Transverse colon (tissue), 3 donors: ENCODE measurements at regions not wholly inside any gene's neighbourhood (a gene's known extent, or its start where the extent isn't known, plus 50 kb on each side); places are given as distances from the start of the nearest gene placed in this dataset.

Experiments used
- POLR2A ChIP-seq: fragments of 450-650 bp; IDR thresholded peaks from one replicate; pipeline ENCODE4 v1.6.1; 2016; ENCODE audit warnings: antibody characterized with exemption, mild to moderate bottlenecking, moderate library complexity
- TF ChIP-seq, protein P1 (sequence below), 5 experiments: fragments of 200-600 bp in 3 of 5; fragments of 450-650 bp in 2 of 5; sonication (generic) in 3 of 5; IDR thresholded peaks; 1 replicate in 2 of 5; 2 replicates in 3 of 5; pipeline ENCODE4 v1.5.1; 2016 to 2017; ENCODE audit warnings: antibody characterized with exemption in 5 of 5, inconsistent platforms in 3 of 5, mild to moderate bottlenecking in 2 of 5, moderate library complexity in 1 of 5

GRCh38 chr2:125070726-125071505, 1045.8 kb downstream of the CNTNAP5 start:
- TF ChIP-seq, protein P1, sequence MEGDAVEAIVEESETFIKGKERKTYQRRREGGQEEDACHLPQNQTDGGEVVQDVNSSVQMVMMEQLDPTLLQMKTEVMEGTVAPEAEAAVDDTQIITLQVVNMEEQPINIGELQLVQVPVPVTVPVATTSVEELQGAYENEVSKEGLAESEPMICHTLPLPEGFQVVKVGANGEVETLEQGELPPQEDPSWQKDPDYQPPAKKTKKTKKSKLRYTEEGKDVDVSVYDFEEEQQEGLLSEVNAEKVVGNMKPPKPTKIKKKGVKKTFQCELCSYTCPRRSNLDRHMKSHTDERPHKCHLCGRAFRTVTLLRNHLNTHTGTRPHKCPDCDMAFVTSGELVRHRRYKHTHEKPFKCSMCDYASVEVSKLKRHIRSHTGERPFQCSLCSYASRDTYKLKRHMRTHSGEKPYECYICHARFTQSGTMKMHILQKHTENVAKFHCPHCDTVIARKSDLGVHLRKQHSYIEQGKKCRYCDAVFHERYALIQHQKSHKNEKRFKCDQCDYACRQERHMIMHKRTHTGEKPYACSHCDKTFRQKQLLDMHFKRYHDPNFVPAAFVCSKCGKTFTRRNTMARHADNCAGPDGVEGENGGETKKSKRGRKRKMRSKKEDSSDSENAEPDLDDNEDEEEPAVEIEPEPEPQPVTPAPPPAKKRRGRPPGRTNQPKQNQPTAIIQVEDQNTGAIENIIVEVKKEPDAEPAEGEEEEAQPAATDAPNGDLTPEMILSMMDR (IDR thresholded peaks at IDR 0.05), result no peak
- TF ChIP-seq POLR2A, result no peak
